Lower leg skin (tissue), 3 donors: ENCODE measurements at regions not wholly inside any gene's neighbourhood (a gene's known extent, or its start where the extent isn't known, plus 50 kb on each side); places are given as distances from the start of the nearest gene placed in this dataset.

Experiments used
- POLR2A ChIP-seq, 2 donors: fragments of 450-650 bp; IDR thresholded peaks; one replicate each; pipeline ENCODE4 v1.6.1; 2016 to 2017; ENCODE audit warnings: antibody characterized with exemption in 2 of 2, mild to moderate bottlenecking in 1 of 2, moderate library complexity in 1 of 2
- TF ChIP-seq, protein P1 (sequence below), 3 donors: fragments of 450-650 bp; IDR thresholded peaks; one replicate each; pipeline ENCODE4 v1.5.1; 2016; ENCODE audit warnings: antibody characterized with exemption in 3 of 3, mild to moderate bottlenecking in 3 of 3, moderate library complexity in 2 of 3

DNA sequence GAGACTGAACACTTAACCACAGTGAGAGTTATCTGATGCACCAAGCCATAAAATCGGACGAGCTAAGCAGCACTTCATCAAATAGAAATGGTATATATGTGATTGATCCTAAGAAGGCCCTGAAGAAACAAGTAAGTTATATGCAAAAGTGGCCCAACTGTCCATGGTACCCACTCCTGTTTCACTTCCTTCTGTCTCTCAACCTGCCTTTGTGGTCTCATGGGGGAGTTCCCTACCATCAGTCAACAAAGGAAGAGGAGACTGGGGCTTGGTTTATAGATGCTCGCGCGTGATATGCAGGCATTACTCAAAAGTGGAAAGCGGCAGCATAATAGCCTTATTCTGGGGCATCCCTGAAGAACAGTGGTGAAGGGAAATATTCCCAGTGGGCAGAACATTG lies 543.9 kb upstream of the ADGRL4 start:
- TF ChIP-seq, protein P1, sequence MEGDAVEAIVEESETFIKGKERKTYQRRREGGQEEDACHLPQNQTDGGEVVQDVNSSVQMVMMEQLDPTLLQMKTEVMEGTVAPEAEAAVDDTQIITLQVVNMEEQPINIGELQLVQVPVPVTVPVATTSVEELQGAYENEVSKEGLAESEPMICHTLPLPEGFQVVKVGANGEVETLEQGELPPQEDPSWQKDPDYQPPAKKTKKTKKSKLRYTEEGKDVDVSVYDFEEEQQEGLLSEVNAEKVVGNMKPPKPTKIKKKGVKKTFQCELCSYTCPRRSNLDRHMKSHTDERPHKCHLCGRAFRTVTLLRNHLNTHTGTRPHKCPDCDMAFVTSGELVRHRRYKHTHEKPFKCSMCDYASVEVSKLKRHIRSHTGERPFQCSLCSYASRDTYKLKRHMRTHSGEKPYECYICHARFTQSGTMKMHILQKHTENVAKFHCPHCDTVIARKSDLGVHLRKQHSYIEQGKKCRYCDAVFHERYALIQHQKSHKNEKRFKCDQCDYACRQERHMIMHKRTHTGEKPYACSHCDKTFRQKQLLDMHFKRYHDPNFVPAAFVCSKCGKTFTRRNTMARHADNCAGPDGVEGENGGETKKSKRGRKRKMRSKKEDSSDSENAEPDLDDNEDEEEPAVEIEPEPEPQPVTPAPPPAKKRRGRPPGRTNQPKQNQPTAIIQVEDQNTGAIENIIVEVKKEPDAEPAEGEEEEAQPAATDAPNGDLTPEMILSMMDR (IDR thresholded peaks at IDR 0.05) = no peak
- TF ChIP-seq POLR2A (IDR thresholded peaks at IDR 0.05) = no peak
